H9 (cell line): ENCODE measurements at regions not wholly inside any gene's neighbourhood (a gene's known extent, or its start where the extent isn't known, plus 50 kb on each side); places are given as distances from the start of the nearest gene placed in this dataset.

Experiments
- DNase-seq: peaks from one replicate; pipeline ENCODE4 v3.0.0-alpha.2; 2017
- H2AFZ ChIP-seq: one replicate; pipeline ENCODE4 v1.6.1; 2013; ENCODE audit warnings: mild to moderate bottlenecking, low read length, control low read depth, moderate library complexity
- H2AK5ac ChIP-seq: 2 replicates; pipeline ENCODE4 v1.6.1; 2013; ENCODE audit warnings: low read length, control low read depth, mixed read lengths; ENCODE audit not compliant: insufficient read length
- H2BK120ac ChIP-seq: one replicate; pipeline ENCODE4 v1.6.1; 2013; ENCODE audit warnings: low read depth, mild to moderate bottlenecking, low read length, control low read depth, inconsistent platforms; ENCODE audit not compliant: poor library complexity, severe bottlenecking
- H2BK12ac ChIP-seq: 2 replicates; pipeline ENCODE4 v1.6.1; 2013; ENCODE audit warnings: low read length, control low read depth, mixed read lengths, low read depth; ENCODE audit not compliant: insufficient read length
- H2BK15ac ChIP-seq: 2 replicates; pipeline ENCODE4 v1.6.1; 2013; ENCODE audit warnings: low read depth, low read length, control low read depth
- H2BK20ac ChIP-seq: one replicate; pipeline ENCODE4 v1.6.1; 2013; ENCODE audit warnings: low read depth, mild to moderate bottlenecking, low read length, control low read depth, inconsistent platforms; ENCODE audit not compliant: poor library complexity, severe bottlenecking
- H2BK5ac ChIP-seq: 2 replicates; pipeline ENCODE4 v1.6.1; 2013; ENCODE audit warnings: low read length, control low read depth, mixed read lengths; ENCODE audit not compliant: insufficient read length
- H3K14ac ChIP-seq: 2 replicates; pipeline ENCODE4 v1.6.1; 2013; ENCODE audit warnings: low read length, control low read depth; ENCODE audit not compliant: insufficient read depth
- H3K18ac ChIP-seq: 2 replicates; pipeline ENCODE4 v1.6.1; 2013; ENCODE audit warnings: low read depth, mild to moderate bottlenecking, mixed read lengths, low read length, control low read depth; ENCODE audit not compliant: insufficient read length
- H3K23ac ChIP-seq: 2 replicates; pipeline ENCODE4 v1.6.1; 2013; ENCODE audit warnings: low read length, control low read depth, mixed read lengths, low read depth; ENCODE audit not compliant: insufficient read length
- H3K23me2 ChIP-seq: 2 replicates; pipeline ENCODE4 v1.6.1; 2013; ENCODE audit warnings: low read depth, mild to moderate bottlenecking, mixed read lengths, low read length, control low read depth; ENCODE audit not compliant: insufficient read length, poor library complexity, severe bottlenecking
- H3K27ac ChIP-seq: 2 replicates; pipeline ENCODE4 v1.5.1; 2013; ENCODE audit warnings: low read length, control low read depth, mixed read lengths, low read depth; ENCODE audit not compliant: insufficient read length
- H3K27me3 ChIP-seq: 2 replicates; pipeline ENCODE4 v1.6.1; 2013; ENCODE audit warnings: low read length, control low read depth, inconsistent platforms; ENCODE audit not compliant: insufficient read depth
- H3K4ac ChIP-seq: 2 replicates; pipeline ENCODE4 v1.6.1; 2013; ENCODE audit warnings: low read depth, mild to moderate bottlenecking, control low read depth, inconsistent platforms, low read length, moderate library complexity
- H3K4me1 ChIP-seq: 2 replicates; pipeline ENCODE4 v1.6.1; 2013; ENCODE audit warnings: low read length, control low read depth, inconsistent platforms; ENCODE audit not compliant: insufficient read depth
- H3K4me2 ChIP-seq: 2 replicates; pipeline ENCODE4 v1.6.1; 2013; ENCODE audit warnings: low read length, control low read depth, mixed read lengths; ENCODE audit not compliant: insufficient read length, insufficient read depth
- H3K56ac ChIP-seq: 2 replicates; pipeline ENCODE4 v1.6.1; 2013; ENCODE audit warnings: low read depth, mild to moderate bottlenecking, mixed read lengths, low read length, control low read depth; ENCODE audit not compliant: insufficient read length
- H3K79me1 ChIP-seq: 2 replicates; pipeline ENCODE4 v1.6.1; 2013; ENCODE audit warnings: low read depth, mild to moderate bottlenecking, moderate library complexity, low read length, control low read depth, inconsistent platforms; ENCODE audit not compliant: insufficient read depth, poor library complexity, severe bottlenecking
- H3K79me2 ChIP-seq: 2 replicates; pipeline ENCODE4 v1.6.1; 2013; ENCODE audit warnings: low read length, control low read depth, inconsistent platforms; ENCODE audit not compliant: insufficient read depth
- H3K9ac ChIP-seq: 2 replicates; pipeline ENCODE4 v1.6.1; 2013; ENCODE audit warnings: low read length, control low read depth, mixed read lengths; ENCODE audit not compliant: insufficient read length; ENCODE audit errors: extremely low read depth
- H3K9me3 ChIP-seq: one replicate; pipeline ENCODE4 v1.6.1; 2013; ENCODE audit warnings: low read depth, low read length, inconsistent platforms; ENCODE audit not compliant: control insufficient read depth
- H3T11ph ChIP-seq: one replicate; pipeline ENCODE4 v1.6.1; 2013; ENCODE audit warnings: mild to moderate bottlenecking, low read length, control low read depth, inconsistent platforms
- H4K20me1 ChIP-seq: one replicate; pipeline ENCODE4 v1.6.1; 2013; ENCODE audit not compliant: control insufficient read depth, insufficient read length, insufficient read depth
- H4K5ac ChIP-seq: 2 replicates; pipeline ENCODE4 v1.6.1; 2013; ENCODE audit warnings: low read depth, mild to moderate bottlenecking, mixed read lengths, low read length, control low read depth; ENCODE audit not compliant: insufficient read length
- H4K8ac ChIP-seq: replicated peaks from 2 replicates; pipeline ENCODE4 v1.6.1; 2013; ENCODE audit warnings: low read length, control low read depth, mixed read lengths, low read depth; ENCODE audit not compliant: insufficient read length
- H4K91ac ChIP-seq: 2 replicates; pipeline ENCODE4 v1.6.1; 2013; ENCODE audit warnings: low read depth, mild to moderate bottlenecking, moderate library complexity, mixed read lengths, low read length, control low read depth; ENCODE audit not compliant: insufficient read length
- H3K27ac Mint-ChIP-seq, 3 experiments: 2 replicates in 2 of 3; 3 replicates in 1 of 3; pipeline ENCODE4 v1.8.0; 2020 to 2021; ENCODE audit warnings: mixed read lengths in 3 of 3, mild to moderate bottlenecking in 1 of 3, moderate library complexity in 1 of 3
- H3K27me3 Mint-ChIP-seq: 2 replicates; pipeline ENCODE4 v1.8.0; 2021; ENCODE audit warnings: low read depth, mild to moderate bottlenecking, moderate library complexity, mixed read lengths
- H3K36me3 Mint-ChIP-seq, 3 experiments: 2 replicates in 2 of 3; 3 replicates in 1 of 3; pipeline ENCODE4 v1.8.0; 2020 to 2021; ENCODE audit warnings: low read depth in 3 of 3, mixed read lengths in 3 of 3; ENCODE audit not compliant: insufficient read depth in 1 of 3
- H3K4me1 Mint-ChIP-seq, 2 experiments: 2 replicates each; pipeline ENCODE4 v1.8.0; 2020; ENCODE audit warnings: mixed read lengths in 2 of 2
- H3K4me3 Mint-ChIP-seq, 2 experiments: 2 replicates in 1 of 2; 3 replicates in 1 of 2; pipeline ENCODE4 v1.8.0; 2020 to 2021; ENCODE audit warnings: mild to moderate bottlenecking in 2 of 2, mixed read lengths in 2 of 2, moderate library complexity in 1 of 2
- H3K9me3 Mint-ChIP-seq, 2 experiments: 2 replicates in 1 of 2; 3 replicates in 1 of 2; pipeline ENCODE4 v1.8.0; 2020; ENCODE audit warnings: mild to moderate bottlenecking in 2 of 2, mixed read lengths in 2 of 2, moderate library complexity in 1 of 2
- WGBS: extraction: QIAGEN DNeasy Blood & Tissue Kit; methylation state at CpG from one replicate; pipeline ENCODE4 v1.1.7; 2013; ENCODE audit warnings: missing lambda C conversion rate, low lambda C conversion rate, mixed read lengths; ENCODE audit not compliant: insufficient read length; ENCODE audit errors: extremely low coverage; 5-methylcytosine and 5-hydroxymethylcytosine counted together
- TF ChIP-seq, protein P1 (sequence below): fragments of 200-600 bp; sonication (generic); conservative IDR thresholded peaks from 3 replicates; pipeline ENCODE4 v1.8.0; 2021; ENCODE audit warnings: antibody characterized with exemption, mild to moderate bottlenecking

DNA sequence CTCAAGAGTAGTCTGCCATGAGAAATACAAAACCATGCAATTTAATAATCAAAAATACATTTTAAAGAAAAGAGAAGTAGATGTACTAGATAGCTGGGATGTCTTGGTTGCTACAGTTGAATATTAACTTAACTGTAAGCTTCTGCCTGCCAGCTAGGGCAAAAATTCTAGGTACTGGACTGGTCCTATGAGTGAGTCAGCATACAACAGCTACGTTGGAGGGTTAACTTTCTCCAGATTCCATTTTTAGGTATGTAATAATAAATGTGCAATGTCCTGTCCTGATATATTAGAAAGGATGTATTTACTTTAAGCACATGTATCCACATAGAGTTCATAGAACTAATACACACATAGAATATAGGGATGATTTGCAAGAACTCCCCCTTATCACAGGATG, 230.1 kb downstream of the CAAP1 start:
- Histone ChIP-seq H2BK12ac (no peak overlapping the region), H3K4me1 (no peaks in the 10 kb centered on the region), H4K20me1 (no peaks in the 10 kb centered on the region), H3K23ac (no peak overlapping the region), H2BK120ac (no peak overlapping the region), H3K79me1 (no peaks in the 10 kb centered on the region), H3K4me2 (no peak overlapping the region), H3K79me2 (no peaks in the 10 kb centered on the region), H4K91ac (no peak overlapping the region), H3K14ac (no peak overlapping the region), H3K9ac (no peak overlapping the region), H3K56ac (no peak overlapping the region), H2BK15ac (no peak overlapping the region), H3K4ac (no peak overlapping the region), H3T11ph (no peak overlapping the region), H3K27ac (no peak overlapping the region), H2AK5ac (no peak overlapping the region), H4K5ac (no peak overlapping the region), H2BK5ac (no peak overlapping the region), H4K8ac (no peak overlapping the region), H2AFZ (no peak overlapping the region), H3K18ac (no peak overlapping the region), H3K23me2 (no peaks in the 10 kb centered on the region), H2BK20ac (no peak overlapping the region), H3K27me3 (no peaks in the 10 kb centered on the region), H3K9me3 (no peaks in the 10 kb centered on the region)
- H3K36me3 Mint-ChIP-seq: peaks cover 3 to 15% (median 5%) of the 10 kb centered on the region in 3 experiments; a peak in 5 of 7 replicates
- peaks cover 16 to 19% of the 10 kb centered on the region in 2 experiments; a peak in 4 of 5 replicates for H3K9me3 Mint-ChIP-seq
- no peak overlapping the region for H3K4me3 Mint-ChIP-seq
- peaks cover 0 to 5% of the 10 kb centered on the region in 2 experiments; a peak in 2 of 4 replicates for H3K4me1 Mint-ChIP-seq
- H3K27ac Mint-ChIP-seq: no peak overlapping the region
- no CpG with 5 or more reads among the region's 1 CpG for WGBS
- TF ChIP-seq, protein P1, sequence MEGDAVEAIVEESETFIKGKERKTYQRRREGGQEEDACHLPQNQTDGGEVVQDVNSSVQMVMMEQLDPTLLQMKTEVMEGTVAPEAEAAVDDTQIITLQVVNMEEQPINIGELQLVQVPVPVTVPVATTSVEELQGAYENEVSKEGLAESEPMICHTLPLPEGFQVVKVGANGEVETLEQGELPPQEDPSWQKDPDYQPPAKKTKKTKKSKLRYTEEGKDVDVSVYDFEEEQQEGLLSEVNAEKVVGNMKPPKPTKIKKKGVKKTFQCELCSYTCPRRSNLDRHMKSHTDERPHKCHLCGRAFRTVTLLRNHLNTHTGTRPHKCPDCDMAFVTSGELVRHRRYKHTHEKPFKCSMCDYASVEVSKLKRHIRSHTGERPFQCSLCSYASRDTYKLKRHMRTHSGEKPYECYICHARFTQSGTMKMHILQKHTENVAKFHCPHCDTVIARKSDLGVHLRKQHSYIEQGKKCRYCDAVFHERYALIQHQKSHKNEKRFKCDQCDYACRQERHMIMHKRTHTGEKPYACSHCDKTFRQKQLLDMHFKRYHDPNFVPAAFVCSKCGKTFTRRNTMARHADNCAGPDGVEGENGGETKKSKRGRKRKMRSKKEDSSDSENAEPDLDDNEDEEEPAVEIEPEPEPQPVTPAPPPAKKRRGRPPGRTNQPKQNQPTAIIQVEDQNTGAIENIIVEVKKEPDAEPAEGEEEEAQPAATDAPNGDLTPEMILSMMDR: no peak
- H3K27me3 Mint-ChIP-seq: peaks cover 2% of the 10 kb centered on the region; the same call in 1 of the 2 replicates
- DNase-seq: no peak
